ENCODE measurements at regions not wholly inside any gene's neighbourhood (a gene's known extent, or its start where the extent isn't known, plus 50 kb on each side); places are given as distances from the start of the nearest gene placed in this dataset.

GRCh38 chr6:6091608-6092002 lies 84.9 kb upstream of the NRN1 start:
- in situ Hi-C loops (cut with MboI; ENCODE audit: low pct_ligation_motif_present in 1 of 4, low pct_unique_long_range_greater_than_20kb in 1 of 4, low sequenced_read_pairs in 3 of 4): no loop called here
- Histone ChIP-seq H3K4me3 (no peak overlapping the region), H3K27me3 (no peaks in the 10 kb centered on the region), H3K9me3 (no peaks in the 10 kb centered on the region), H3K27ac (no peak overlapping the region), H3K36me3 (no peaks in the 10 kb centered on the region), H3K4me1 (no peaks in the 10 kb centered on the region)
- 80 to 87% methylated on average over 2 of the region's 2 CpGs for WGBS, 2 donors (ENCODE audit: low coverage in 1 of 2)
- TF ChIP-seq POLR2AphosphoS5 (IDR thresholded peaks at IDR 0.05): no peak
- no peak for TF ChIP-seq CTCF (IDR thresholded peaks at IDR 0.05)
- no peak for TF ChIP-seq EP300 (IDR thresholded peaks at IDR 0.05; ENCODE audit: low read depth)
- intact Hi-C loops (cut with DNase I; ENCODE audit: low total_unique reads): no loop called here
- DNase-seq: no peak

GRCh38 chr6:6090861-6091607 lies 84.3 kb upstream of the NRN1 start:
- WGBS, 2 donors (ENCODE audit: low coverage in 1 of 2): 65 to 78% methylated on average over 4 to 5 of the region's 5 CpGs
- no peaks in the 10 kb centered on the region for H3K27me3 ChIP-seq
- no peak overlapping the region for H3K27ac ChIP-seq
- in situ Hi-C loops (cut with MboI; ENCODE audit: low pct_ligation_motif_present in 1 of 4, low pct_unique_long_range_greater_than_20kb in 1 of 4, low sequenced_read_pairs in 3 of 4): no loop called here
- TF ChIP-seq POLR2A (IDR thresholded peaks at IDR 0.05) (no peak), CTCF (IDR thresholded peaks at IDR 0.05) (no peak), POLR2AphosphoS5 (IDR thresholded peaks at IDR 0.05) (no peak), EP300 (IDR thresholded peaks at IDR 0.05; ENCODE audit: low read depth) (no peak)
- DNase-seq: no peak
- H3K9me3 ChIP-seq: no peaks in the 10 kb centered on the region
- intact Hi-C loops (cut with DNase I; ENCODE audit: low total_unique reads): no loop called here
- H3K36me3 ChIP-seq: no peaks in the 10 kb centered on the region
- H3K4me3 ChIP-seq: no peak overlapping the region
- H3K4me1 ChIP-seq: no peaks in the 10 kb centered on the region

GRCh38 chr6:6085928-6086668 lies 79.4 kb upstream of the NRN1 start:
- H3K4me1 ChIP-seq: no peaks in the 10 kb centered on the region

More at GRCh38 chr6:6085928-6086668, 79.4 kb upstream of the NRN1 start:
- WGBS, 2 donors (ENCODE audit: low coverage in 1 of 2): 28 to 32% methylated on average over 3 to 4 of the region's 4 CpGs
- Histone ChIP-seq H3K27ac (no peak overlapping the region), H3K4me3 (no peak overlapping the region), H3K9me3 (no peaks in the 10 kb centered on the region), H3K36me3 (no peaks in the 10 kb centered on the region), H3K27me3 (no peaks in the 10 kb centered on the region)
- intact Hi-C loops (cut with DNase I; ENCODE audit: low total_unique reads) (no loop called here), in situ Hi-C loops (cut with MboI; ENCODE audit: low pct_ligation_motif_present in 1 of 4, low pct_unique_long_range_greater_than_20kb in 1 of 4, low sequenced_read_pairs in 3 of 4) (no loop called here)
- no peak for DNase-seq
- no peak for TF ChIP-seq POLR2AphosphoS5 (IDR thresholded peaks at IDR 0.05)
- TF ChIP-seq POLR2A (IDR thresholded peaks at IDR 0.05): no peak
- no peak for TF ChIP-seq EP300 (IDR thresholded peaks at IDR 0.05; ENCODE audit: low read depth)
- no peak for TF ChIP-seq CTCF (IDR thresholded peaks at IDR 0.05)

All from transverse colon (tissue), 4 donors.